HEK293 (cell line): ENCODE measurements at regions not wholly inside any gene's neighbourhood (a gene's known extent, or its start where the extent isn't known, plus 50 kb on each side); places are given as distances from the start of the nearest gene placed in this dataset.

Experiments
- CTCF ChIA-PET: fragments of 350-600 bp; formaldehyde crosslinking; extraction: SDS; loops from one replicate; lab custom pipeline; 2021; ENCODE audit warnings: antibody characterized with exemption; lab: Yijun Ruan, JAX
- POLR2A ChIA-PET: fragments of 300-600 bp; formaldehyde crosslinking; extraction: SDS; loops from one replicate; lab custom pipeline; 2020; ENCODE audit warnings: antibody characterized with exemption, inconsistent platforms; lab: Yijun Ruan, JAX
- H3K27ac ChIP-seq: fragments of 200-500 bp; sonication (Bioruptor generic); 2 replicates; pipeline ENCODE4 v1.5.1; 2014; ENCODE audit warnings: low read depth, low read length, control low read depth, inconsistent platforms; ENCODE audit errors: extremely low read depth
- H3K36me3 ChIP-seq, 2 experiments: fragments of 200-500 bp in 1 of 2; sonication (Bioruptor generic) in 1 of 2; 1 replicate in 1 of 2; 2 replicates in 1 of 2; pipeline ENCODE4 v1.5.1; 2014 to 2017; ENCODE audit warnings: inconsistent platforms in 2 of 2, low read length in 2 of 2; ENCODE audit not compliant: control insufficient read depth in 2 of 2, insufficient read depth in 1 of 2
- H3K4me1 ChIP-seq: fragments of 200-500 bp; sonication (Bioruptor generic); 2 replicates; pipeline ENCODE4 v1.5.1; 2014; ENCODE audit warnings: mild to moderate bottlenecking, low read length, inconsistent platforms; ENCODE audit not compliant: control insufficient read depth, insufficient read depth
- H3K4me3 ChIP-seq: 2 replicates; pipeline ENCODE4 v1.5.1; 2011; ENCODE audit warnings: low read depth, mild to moderate bottlenecking, control low read depth, low read length, moderate library complexity
- H3K9me3 ChIP-seq: fragments of 200-500 bp; sonication (Bioruptor generic); 2 replicates; pipeline ENCODE4 v1.5.1; 2014; ENCODE audit warnings: low read depth, low read length, inconsistent platforms; ENCODE audit not compliant: control insufficient read depth, insufficient read depth
- GLIS1 ChIP-seq: fragments of 450-650 bp; formaldehyde crosslinking; IDR thresholded peaks from 2 replicates; pipeline ENCODE4 v1.5.1; 2016; ENCODE audit warnings: missing biosample characterization, missing genetic modification characterization
- KLF7 ChIP-seq: fragments of 450-650 bp; formaldehyde crosslinking; IDR thresholded peaks from 2 replicates; pipeline ENCODE4 v1.5.1; 2016; ENCODE audit warnings: missing biosample characterization, missing genetic modification characterization, borderline replicate concordance
- SP7 ChIP-seq: fragments of 450-650 bp; formaldehyde crosslinking; IDR thresholded peaks from 2 replicates; pipeline ENCODE4 v1.5.1; 2016; ENCODE audit warnings: missing biosample characterization, missing genetic modification characterization
- ZBTB17 ChIP-seq: fragments of 450-650 bp; formaldehyde crosslinking; IDR thresholded peaks from 2 replicates; pipeline ENCODE4 v1.5.1; 2016; ENCODE audit warnings: missing biosample characterization, missing genetic modification characterization
- ZFP69B ChIP-seq: fragments of 450-650 bp; formaldehyde crosslinking; IDR thresholded peaks from 2 replicates; pipeline ENCODE4 v1.5.1; 2016; ENCODE audit warnings: missing biosample characterization, missing genetic modification characterization
- ZNF146 ChIP-seq: fragments of 450-650 bp; formaldehyde crosslinking; IDR thresholded peaks from 2 replicates; pipeline ENCODE4 v1.5.1; 2016; ENCODE audit warnings: missing biosample characterization, missing genetic modification characterization
- ZNF2 ChIP-seq: fragments of 450-650 bp; formaldehyde crosslinking; IDR thresholded peaks from 2 replicates; pipeline ENCODE4 v1.5.1; 2016; ENCODE audit warnings: missing biosample characterization, missing genetic modification characterization
- ZNF354C ChIP-seq: fragments of 450-650 bp; formaldehyde crosslinking; IDR thresholded peaks from 2 replicates; pipeline ENCODE4 v1.5.1; 2016; ENCODE audit warnings: missing biosample characterization, missing genetic modification characterization, low read depth, borderline replicate concordance
- ZNF626 ChIP-seq: fragments of 450-650 bp; sonication (Bioruptor Pico); formaldehyde crosslinking; IDR thresholded peaks from 2 replicates; pipeline ENCODE4 v1.5.1; 2018; ENCODE audit warnings: missing biosample characterization, missing genetic modification characterization, inconsistent platforms
- ZNF677 ChIP-seq: fragments of 450-650 bp; IDR thresholded peaks from 2 replicates; pipeline ENCODE4 v1.5.0; 2018; ENCODE audit warnings: missing biosample characterization, mild to moderate bottlenecking, missing genetic modification characterization, moderate library complexity
- ZNF747 ChIP-seq: fragments of 450-650 bp; formaldehyde crosslinking; IDR thresholded peaks from 2 replicates; pipeline ENCODE4 v1.5.1; 2016; ENCODE audit warnings: missing biosample characterization, missing genetic modification characterization
- ZNF777 ChIP-seq: fragments of 450-650 bp; formaldehyde crosslinking; IDR thresholded peaks from 2 replicates; pipeline ENCODE4 v1.5.1; 2017; ENCODE audit warnings: missing biosample characterization, missing genetic modification characterization, borderline replicate concordance
- ZSCAN16 ChIP-seq: fragments of 450-650 bp; formaldehyde crosslinking; IDR thresholded peaks from 2 replicates; pipeline ENCODE4 v1.5.1; 2016; ENCODE audit warnings: missing biosample characterization, missing genetic modification characterization
- TF ChIP-seq, protein P1 (sequence below): fragments of 450-650 bp; formaldehyde crosslinking; IDR thresholded peaks from 2 replicates; pipeline ENCODE4 v1.5.1; 2017; ENCODE audit warnings: missing biosample characterization, missing genetic modification characterization
- TF ChIP-seq, protein P2 (sequence below): fragments of 450-650 bp; formaldehyde crosslinking; IDR thresholded peaks from 2 replicates; pipeline ENCODE4 v1.5.1; 2016; ENCODE audit warnings: missing biosample characterization, missing genetic modification characterization, low read depth
- TF ChIP-seq, protein P3 (sequence below): sonication (generic); formaldehyde crosslinking; IDR thresholded peaks from 2 replicates; pipeline ENCODE4 v1.8.1; 2022; ENCODE audit warnings: mild to moderate bottlenecking, moderate library complexity, missing genetic modification reagents
- TF ChIP-seq, protein P4 (sequence below): fragments of 450-650 bp; formaldehyde crosslinking; IDR thresholded peaks from 2 replicates; pipeline ENCODE4 v1.5.1; 2016; ENCODE audit warnings: missing biosample characterization, missing genetic modification characterization
- TF ChIP-seq, protein P5 (sequence below): fragments of 450-650 bp; formaldehyde crosslinking; IDR thresholded peaks from 2 replicates; pipeline ENCODE4 v1.5.1; 2016; ENCODE audit warnings: missing biosample characterization, missing genetic modification characterization, borderline replicate concordance

DNA sequence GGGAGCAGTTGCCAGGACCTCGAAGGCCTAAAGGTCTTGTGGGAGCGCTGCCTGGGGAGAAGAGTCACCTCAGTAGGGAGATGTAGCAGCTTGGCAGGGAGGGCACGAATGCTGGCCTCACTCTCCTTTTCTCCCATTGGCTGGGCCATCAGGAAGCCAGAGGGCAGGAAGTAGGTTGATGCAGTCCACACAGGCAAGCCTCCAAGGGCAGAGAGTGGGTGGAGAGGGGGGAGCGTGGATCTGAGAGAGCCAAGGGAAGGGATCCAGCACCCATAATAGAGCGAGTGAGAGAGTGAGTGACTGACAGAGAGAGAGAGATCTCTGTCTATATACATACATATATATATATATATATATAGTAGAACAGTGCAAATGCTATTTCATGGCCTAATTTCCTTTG, 215.3 kb upstream of the LRFN2 start:
- ChIA-PET CTCF (interaction anchor here (0.7 to 3.0 kb wide), 2 partner anchors 42 to 473 kb away, joined by 3 to 21 read pairs; no protein-coding TSS in a partner anchor), POLR2A (no interaction called here)
- TF ChIP-seq, protein P1, sequence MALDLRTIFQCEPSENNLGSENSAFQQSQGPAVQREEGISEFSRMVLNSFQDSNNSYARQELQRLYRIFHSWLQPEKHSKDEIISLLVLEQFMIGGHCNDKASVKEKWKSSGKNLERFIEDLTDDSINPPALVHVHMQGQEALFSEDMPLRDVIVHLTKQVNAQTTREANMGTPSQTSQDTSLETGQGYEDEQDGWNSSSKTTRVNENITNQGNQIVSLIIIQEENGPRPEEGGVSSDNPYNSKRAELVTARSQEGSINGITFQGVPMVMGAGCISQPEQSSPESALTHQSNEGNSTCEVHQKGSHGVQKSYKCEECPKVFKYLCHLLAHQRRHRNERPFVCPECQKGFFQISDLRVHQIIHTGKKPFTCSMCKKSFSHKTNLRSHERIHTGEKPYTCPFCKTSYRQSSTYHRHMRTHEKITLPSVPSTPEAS (tag by site-specific recombination) = no peak
- TF ChIP-seq ZBTB17 (tag by site-specific recombination) (no peak), ZFP69B (tag by site-specific recombination) (no peak), SP7 (no peak), ZSCAN16 (no peak), GLIS1 (no peak), ZNF146 (tag by site-specific recombination) (no peak), ZNF747 (tag by site-specific recombination) (no peak), ZNF354C (tag by site-specific recombination) (no peak), ZNF677 (tag by site-specific recombination) (no peak), KLF7 (tag by site-specific recombination) (no peak), ZNF777 (tag by site-specific recombination) (no peak), ZNF2 (tag by site-specific recombination) (no peak), ZNF626 (tag by site-specific recombination) (no peak)
- TF ChIP-seq, protein P2, sequence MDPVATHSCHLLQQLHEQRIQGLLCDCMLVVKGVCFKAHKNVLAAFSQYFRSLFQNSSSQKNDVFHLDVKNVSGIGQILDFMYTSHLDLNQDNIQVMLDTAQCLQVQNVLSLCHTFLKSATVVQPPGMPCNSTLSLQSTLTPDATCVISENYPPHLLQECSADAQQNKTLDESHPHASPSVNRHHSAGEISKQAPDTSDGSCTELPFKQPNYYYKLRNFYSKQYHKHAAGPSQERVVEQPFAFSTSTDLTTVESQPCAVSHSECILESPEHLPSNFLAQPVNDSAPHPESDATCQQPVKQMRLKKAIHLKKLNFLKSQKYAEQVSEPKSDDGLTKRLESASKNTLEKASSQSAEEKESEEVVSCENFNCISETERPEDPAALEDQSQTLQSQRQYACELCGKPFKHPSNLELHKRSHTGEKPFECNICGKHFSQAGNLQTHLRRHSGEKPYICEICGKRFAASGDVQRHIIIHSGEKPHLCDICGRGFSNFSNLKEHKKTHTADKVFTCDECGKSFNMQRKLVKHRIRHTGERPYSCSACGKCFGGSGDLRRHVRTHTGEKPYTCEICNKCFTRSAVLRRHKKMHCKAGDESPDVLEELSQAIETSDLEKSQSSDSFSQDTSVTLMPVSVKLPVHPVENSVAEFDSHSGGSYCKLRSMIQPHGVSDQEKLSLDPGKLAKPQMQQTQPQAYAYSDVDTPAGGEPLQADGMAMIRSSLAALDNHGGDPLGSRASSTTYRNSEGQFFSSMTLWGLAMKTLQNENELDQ (tag by site-specific recombination) = no peak
- TF ChIP-seq, protein P3, sequence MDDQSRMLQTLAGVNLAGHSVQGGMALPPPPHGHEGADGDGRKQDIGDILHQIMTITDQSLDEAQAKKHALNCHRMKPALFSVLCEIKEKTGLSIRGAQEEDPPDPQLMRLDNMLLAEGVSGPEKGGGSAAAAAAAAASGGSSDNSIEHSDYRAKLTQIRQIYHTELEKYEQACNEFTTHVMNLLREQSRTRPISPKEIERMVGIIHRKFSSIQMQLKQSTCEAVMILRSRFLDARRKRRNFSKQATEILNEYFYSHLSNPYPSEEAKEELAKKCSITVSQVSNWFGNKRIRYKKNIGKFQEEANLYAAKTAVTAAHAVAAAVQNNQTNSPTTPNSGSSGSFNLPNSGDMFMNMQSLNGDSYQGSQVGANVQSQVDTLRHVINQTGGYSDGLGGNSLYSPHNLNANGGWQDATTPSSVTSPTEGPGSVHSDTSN = no peak
- TF ChIP-seq, protein P4, sequence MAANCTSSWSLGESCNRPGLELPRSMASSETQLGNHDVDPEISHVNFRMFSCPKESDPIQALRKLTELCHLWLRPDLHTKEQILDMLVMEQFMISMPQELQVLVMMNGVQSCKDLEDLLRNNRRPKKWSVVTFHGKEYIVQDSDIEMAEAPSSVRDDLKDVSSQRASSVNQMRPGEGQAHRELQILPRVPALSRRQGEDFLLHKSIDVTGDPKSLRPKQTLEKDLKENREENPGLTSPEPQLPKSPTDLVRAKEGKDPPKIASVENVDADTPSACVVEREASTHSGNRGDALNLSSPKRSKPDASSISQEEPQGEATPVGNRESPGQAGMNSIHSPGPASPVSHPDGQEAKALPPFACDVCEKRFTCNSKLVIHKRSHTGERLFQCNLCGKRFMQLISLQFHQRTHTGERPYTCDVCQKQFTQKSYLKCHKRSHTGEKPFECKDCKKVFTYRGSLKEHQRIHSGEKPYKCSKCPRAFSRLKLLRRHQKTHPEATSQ = no peak
- TF ChIP-seq, protein P5, sequence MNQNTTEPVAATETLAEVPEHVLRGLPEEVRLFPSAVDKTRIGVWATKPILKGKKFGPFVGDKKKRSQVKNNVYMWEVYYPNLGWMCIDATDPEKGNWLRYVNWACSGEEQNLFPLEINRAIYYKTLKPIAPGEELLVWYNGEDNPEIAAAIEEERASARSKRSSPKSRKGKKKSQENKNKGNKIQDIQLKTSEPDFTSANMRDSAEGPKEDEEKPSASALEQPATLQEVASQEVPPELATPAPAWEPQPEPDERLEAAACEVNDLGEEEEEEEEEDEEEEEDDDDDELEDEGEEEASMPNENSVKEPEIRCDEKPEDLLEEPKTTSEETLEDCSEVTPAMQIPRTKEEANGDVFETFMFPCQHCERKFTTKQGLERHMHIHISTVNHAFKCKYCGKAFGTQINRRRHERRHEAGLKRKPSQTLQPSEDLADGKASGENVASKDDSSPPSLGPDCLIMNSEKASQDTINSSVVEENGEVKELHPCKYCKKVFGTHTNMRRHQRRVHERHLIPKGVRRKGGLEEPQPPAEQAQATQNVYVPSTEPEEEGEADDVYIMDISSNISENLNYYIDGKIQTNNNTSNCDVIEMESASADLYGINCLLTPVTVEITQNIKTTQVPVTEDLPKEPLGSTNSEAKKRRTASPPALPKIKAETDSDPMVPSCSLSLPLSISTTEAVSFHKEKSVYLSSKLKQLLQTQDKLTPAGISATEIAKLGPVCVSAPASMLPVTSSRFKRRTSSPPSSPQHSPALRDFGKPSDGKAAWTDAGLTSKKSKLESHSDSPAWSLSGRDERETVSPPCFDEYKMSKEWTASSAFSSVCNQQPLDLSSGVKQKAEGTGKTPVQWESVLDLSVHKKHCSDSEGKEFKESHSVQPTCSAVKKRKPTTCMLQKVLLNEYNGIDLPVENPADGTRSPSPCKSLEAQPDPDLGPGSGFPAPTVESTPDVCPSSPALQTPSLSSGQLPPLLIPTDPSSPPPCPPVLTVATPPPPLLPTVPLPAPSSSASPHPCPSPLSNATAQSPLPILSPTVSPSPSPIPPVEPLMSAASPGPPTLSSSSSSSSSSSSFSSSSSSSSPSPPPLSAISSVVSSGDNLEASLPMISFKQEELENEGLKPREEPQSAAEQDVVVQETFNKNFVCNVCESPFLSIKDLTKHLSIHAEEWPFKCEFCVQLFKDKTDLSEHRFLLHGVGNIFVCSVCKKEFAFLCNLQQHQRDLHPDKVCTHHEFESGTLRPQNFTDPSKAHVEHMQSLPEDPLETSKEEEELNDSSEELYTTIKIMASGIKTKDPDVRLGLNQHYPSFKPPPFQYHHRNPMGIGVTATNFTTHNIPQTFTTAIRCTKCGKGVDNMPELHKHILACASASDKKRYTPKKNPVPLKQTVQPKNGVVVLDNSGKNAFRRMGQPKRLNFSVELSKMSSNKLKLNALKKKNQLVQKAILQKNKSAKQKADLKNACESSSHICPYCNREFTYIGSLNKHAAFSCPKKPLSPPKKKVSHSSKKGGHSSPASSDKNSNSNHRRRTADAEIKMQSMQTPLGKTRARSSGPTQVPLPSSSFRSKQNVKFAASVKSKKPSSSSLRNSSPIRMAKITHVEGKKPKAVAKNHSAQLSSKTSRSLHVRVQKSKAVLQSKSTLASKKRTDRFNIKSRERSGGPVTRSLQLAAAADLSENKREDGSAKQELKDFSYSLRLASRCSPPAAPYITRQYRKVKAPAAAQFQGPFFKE = no peak
- Histone ChIP-seq H3K9me3 (no peaks in the 10 kb centered on the region), H3K4me1 (no peaks in the 10 kb centered on the region), H3K27ac (no peak overlapping the region), H3K4me3 (no peak overlapping the region), H3K36me3 (no peaks in the 10 kb centered on the region)
